CD4-positive, alpha-beta memory T cell (primary cell): ENCODE measurements at regions not wholly inside any gene's neighbourhood (a gene's known extent, or its start where the extent isn't known, plus 50 kb on each side); places are given as distances from the start of the nearest gene placed in this dataset.
"Not testable (repeated sequence)": the region's sequence is repeated elsewhere in the genome, so short reads cannot be mapped to it uniquely, and the experiment has no call there.

Source experiments
- CTCF ChIA-PET: fragments of 350-600 bp; sonication (Branson Sonifier 250); formaldehyde crosslinking; loops from one replicate; lab custom pipeline; 2021; ENCODE audit warnings: inconsistent platforms; ENCODE audit not compliant: partially characterized antibody; lab: Charles Lee
- POLR2A ChIA-PET: fragments of 350-600 bp; sonication (Branson Sonifier 250); formaldehyde crosslinking; loops from one replicate; lab custom pipeline; 2021; ENCODE audit not compliant: partially characterized antibody; lab: Charles Lee
- DNase-seq, 5 donors: peaks; one replicate each; pipeline versions ENCODE4 v3.0.0 to v3.0.0-alpha.2; 2020 to 2022; ENCODE audit warnings: mixed read lengths in 1 of 5
- H3K27ac ChIP-seq: one replicate; pipeline ENCODE4 v1.7.0; 2013; ENCODE audit warnings: low read depth, low read length
- H3K27me3 ChIP-seq: 2 replicates; pipeline ENCODE4 v1.7.0; 2013; ENCODE audit warnings: mild to moderate bottlenecking, low read length, moderate library complexity; ENCODE audit not compliant: insufficient read depth
- H3K36me3 ChIP-seq: 2 replicates; pipeline ENCODE4 v1.7.0; 2013; ENCODE audit warnings: mild to moderate bottlenecking, low read length, moderate library complexity; ENCODE audit not compliant: insufficient read depth
- H3K4me1 ChIP-seq: 2 replicates; pipeline ENCODE4 v1.7.0; 2013; ENCODE audit warnings: mild to moderate bottlenecking, low read length, moderate library complexity; ENCODE audit not compliant: insufficient read depth
- H3K4me3 ChIP-seq, 2 donors: one replicate each; pipeline ENCODE4 v1.7.0; 2013; ENCODE audit warnings: low read length in 2 of 2, mild to moderate bottlenecking in 1 of 2
- H3K9me3 ChIP-seq, 2 donors: one replicate each; pipeline ENCODE4 v1.7.0; 2013; ENCODE audit warnings: low read length in 2 of 2, control low read depth in 1 of 2; ENCODE audit not compliant: control insufficient read depth in 1 of 2
- H3K27ac Mint-ChIP-seq, 7 donors: one replicate each; pipeline ENCODE4 v1.8.0; 2020 to 2021; ENCODE audit warnings: mixed read lengths in 7 of 7, mild to moderate bottlenecking in 6 of 7, inconsistent platforms in 3 of 7, moderate library complexity in 3 of 7
- H3K27me3 Mint-ChIP-seq, 2 donors: one replicate each; pipeline ENCODE4 v1.8.0; 2020 to 2021; ENCODE audit warnings: mixed read lengths in 2 of 2
- H3K36me3 Mint-ChIP-seq, 2 donors: one replicate each; pipeline ENCODE4 v1.8.0; 2020 to 2021; ENCODE audit warnings: mixed read lengths in 2 of 2, inconsistent platforms in 1 of 2, mild to moderate bottlenecking in 1 of 2
- H3K4me1 Mint-ChIP-seq, 4 donors: one replicate each; pipeline ENCODE4 v1.8.0; 2020 to 2021; ENCODE audit warnings: mixed read lengths in 4 of 4, mild to moderate bottlenecking in 1 of 4
- H3K4me3 Mint-ChIP-seq, 8 donors: one replicate each; pipeline ENCODE4 v1.8.0; 2020 to 2021; ENCODE audit warnings: mixed read lengths in 8 of 8, mild to moderate bottlenecking in 7 of 8, moderate library complexity in 6 of 8, inconsistent platforms in 3 of 8
- H3K9me3 Mint-ChIP-seq, 8 donors: one replicate each; pipeline ENCODE4 v1.8.0; 2020 to 2021; ENCODE audit warnings: mixed read lengths in 8 of 8, mild to moderate bottlenecking in 5 of 8, inconsistent platforms in 3 of 8, moderate library complexity in 1 of 8
- intact Hi-C: fragments of 100-400 bp; cut with micrococcal nuclease; formaldehyde crosslinking; loops from one replicate; pipeline ENCODE4 v1.15.1; 2023

DNA sequence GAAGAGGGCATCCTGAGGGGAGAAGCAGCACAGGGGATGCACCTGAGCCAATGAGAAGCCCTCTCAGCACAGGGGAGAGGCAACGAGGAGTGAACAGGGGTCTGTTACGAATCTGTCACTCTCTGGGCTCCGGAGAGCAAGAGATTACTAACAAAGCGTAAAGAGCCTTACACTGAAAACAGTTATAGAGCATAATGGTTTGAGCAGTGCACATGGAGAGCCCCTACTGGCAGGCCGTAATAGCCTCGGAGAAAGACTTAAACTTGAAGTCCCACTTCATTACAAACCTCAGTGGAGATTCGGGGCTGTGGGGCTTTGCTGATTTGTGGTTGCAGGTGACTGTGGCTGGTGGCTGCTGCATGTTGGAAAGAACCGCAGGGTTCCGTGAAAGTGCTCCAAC lies 271.5 kb upstream of the TMC3 start:
- Histone ChIP-seq H3K9me3 (no peaks in the 10 kb centered on the region), H3K27me3 (no peaks in the 10 kb centered on the region), H3K4me3 (no peak overlapping the region), H3K36me3 (no peaks in the 10 kb centered on the region), H3K4me1 (no peaks in the 10 kb centered on the region), H3K27ac (no peak overlapping the region)
- Mint-ChIP-seq H3K9me3 (no peaks in the 10 kb centered on the region), H3K27me3 (peaks cover 2 to 6% of the 10 kb centered on the region in 2 donors), H3K4me1 (no peaks in the 10 kb centered on the region), H3K4me3 (no peak overlapping the region), H3K36me3 (no peaks in the 10 kb centered on the region), H3K27ac (no peak overlapping the region)
- ChIA-PET CTCF (no interaction called here), POLR2A (no interaction called here)
- intact Hi-C loops = no loop called here
- DNase-seq = no peak

DNA sequence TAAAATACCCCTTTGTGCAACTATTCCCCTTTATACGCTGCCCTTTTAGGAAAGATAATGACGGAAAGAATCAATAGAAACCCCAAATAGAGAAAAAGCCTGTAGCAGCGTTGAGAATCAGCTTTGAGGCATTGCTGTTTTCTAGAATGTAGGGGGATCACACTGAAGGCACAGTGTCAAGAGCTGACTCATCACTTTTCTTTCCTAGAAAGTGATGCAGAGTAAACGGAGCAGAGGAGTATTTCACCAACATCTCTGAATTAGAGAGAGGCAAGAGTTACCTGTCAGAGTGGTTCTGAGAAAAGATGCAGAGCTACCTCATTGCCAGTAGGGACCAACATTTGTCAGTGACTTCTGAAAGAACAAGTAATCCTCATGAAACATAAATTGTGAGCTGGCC lies 269.8 kb upstream of the TMC3 start:
- Histone ChIP-seq H3K27me3 (no peaks in the 10 kb centered on the region), H3K4me1 (no peaks in the 10 kb centered on the region), H3K9me3 (no peaks in the 10 kb centered on the region), H3K27ac (no peak overlapping the region), H3K36me3 (no peaks in the 10 kb centered on the region), H3K4me3 (no peak overlapping the region)
- ChIA-PET CTCF (no interaction called here), POLR2A (no interaction called here)
- H3K27ac Mint-ChIP-seq = no peak overlapping the region
- H3K9me3 Mint-ChIP-seq = peaks cover 0 to 4% (median 0%) of the 10 kb centered on the region in 8 donors
- no peak overlapping the region for H3K4me3 Mint-ChIP-seq
- intact Hi-C loops = no loop called here
- H3K36me3 Mint-ChIP-seq = no peaks in the 10 kb centered on the region
- H3K4me1 Mint-ChIP-seq = no peaks in the 10 kb centered on the region
- DNase-seq = no peak
- peaks cover 2 to 6% of the 10 kb centered on the region in 2 donors for H3K27me3 Mint-ChIP-seq

DNA sequence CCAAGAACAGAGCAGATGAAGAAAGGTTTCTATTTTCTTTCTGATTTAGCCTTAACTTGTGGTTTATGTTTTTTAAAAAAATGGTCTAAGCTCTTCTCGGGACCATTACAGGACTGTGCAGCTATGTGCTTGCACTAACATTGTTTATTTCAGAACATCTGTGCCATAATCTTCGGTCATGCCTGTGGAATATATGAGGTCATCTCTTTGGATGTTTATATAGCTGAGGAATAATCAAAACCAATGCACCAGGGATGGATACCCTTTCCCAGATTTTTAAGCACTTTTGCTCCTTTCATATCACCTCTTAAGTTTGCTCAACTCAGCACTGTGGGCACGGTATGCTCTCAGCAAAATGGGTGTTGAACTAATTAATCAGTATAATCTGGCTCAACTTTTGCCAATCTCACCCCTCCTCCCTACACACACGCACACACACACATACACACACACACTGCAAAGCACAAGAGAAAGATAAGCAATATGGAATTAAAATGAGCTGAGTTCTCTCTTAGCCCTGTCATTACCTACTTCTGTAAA lies 268.5 kb upstream of the TMC3 start:
- no peaks in the 10 kb centered on the region for H3K9me3 ChIP-seq
- ChIA-PET POLR2A (no interaction called here), CTCF (no interaction called here)
- H3K27ac ChIP-seq = no peak overlapping the region
- no peaks in the 10 kb centered on the region for H3K4me1 ChIP-seq
- Mint-ChIP-seq H3K27me3 (peaks cover 5 to 6% of the 10 kb centered on the region in 2 donors), H3K27ac (no peak overlapping the region), H3K36me3 (no peaks in the 10 kb centered on the region), H3K4me3 (no peak overlapping the region), H3K4me1 (no peaks in the 10 kb centered on the region), H3K9me3 (peaks cover 0 to 7% (median 0%) of the 10 kb centered on the region in 8 donors)
- DNase-seq = no peak
- H3K27me3 ChIP-seq = no peaks in the 10 kb centered on the region
- intact Hi-C loops = no loop called here
- no peaks in the 10 kb centered on the region for H3K36me3 ChIP-seq
- no peak overlapping the region for H3K4me3 ChIP-seq

DNA sequence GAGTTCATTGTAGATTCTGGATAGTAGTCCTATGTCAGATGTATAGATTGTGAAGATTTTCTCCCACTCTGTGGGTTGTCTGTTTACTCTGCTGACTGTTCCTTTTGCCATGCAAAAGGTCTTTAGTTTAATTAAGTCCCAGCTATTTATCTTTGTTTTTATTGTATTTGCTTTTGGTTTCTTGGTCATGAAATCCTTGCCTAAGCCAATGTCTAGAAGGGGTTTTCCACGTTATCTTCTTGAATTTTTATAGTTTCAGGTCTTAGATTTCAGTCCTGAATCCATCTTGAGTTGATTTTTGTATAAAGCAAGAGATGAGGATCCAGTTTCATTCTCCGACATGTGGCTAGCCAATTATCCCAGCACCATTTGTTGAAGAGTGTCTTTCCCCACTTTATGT lies 262.1 kb upstream of the TMC3 start:
- POLR2A ChIA-PET, H3K4me1 ChIP-seq, H3K27me3 Mint-ChIP-seq, H3K27ac Mint-ChIP-seq, H3K27ac ChIP-seq, CTCF ChIA-PET, H3K36me3 Mint-ChIP-seq, DNase-seq, H3K9me3 Mint-ChIP-seq, H3K4me1 Mint-ChIP-seq, H3K36me3 ChIP-seq, H3K9me3 ChIP-seq, intact Hi-C loops, H3K27me3 ChIP-seq, H3K4me3 ChIP-seq: not testable (repeated sequence)
- peak overlapping the region in 1 of 8 donors; percentile 41 for H3K4me3 Mint-ChIP-seq

DNA sequence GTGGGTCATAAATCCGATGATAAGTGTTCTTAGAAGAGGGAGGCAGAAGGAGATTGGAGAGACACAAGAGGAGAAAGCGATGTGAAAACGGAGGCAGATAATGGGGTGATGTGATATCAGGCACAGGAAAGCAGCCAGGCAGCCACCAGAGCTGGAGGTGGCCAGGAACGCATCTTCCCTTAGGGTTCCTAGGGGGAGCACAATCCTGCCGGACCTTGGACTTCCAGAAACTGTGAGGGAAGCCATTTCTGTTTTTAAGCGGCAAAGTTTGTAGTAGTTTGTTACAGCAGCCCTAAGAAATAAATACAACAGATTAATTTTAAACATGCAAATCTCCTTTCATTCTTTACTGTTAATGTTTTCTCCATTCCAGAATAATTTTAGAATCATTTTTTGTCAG lies 259.9 kb upstream of the TMC3 start:
- Histone ChIP-seq H3K4me3 (no peak overlapping the region), H3K36me3 (no peaks in the 10 kb centered on the region), H3K27me3 (no peaks in the 10 kb centered on the region), H3K9me3 (no peaks in the 10 kb centered on the region), H3K27ac (no peak overlapping the region), H3K4me1 (no peaks in the 10 kb centered on the region)
- peaks cover 3 to 6% of the 10 kb centered on the region in 2 donors for H3K27me3 Mint-ChIP-seq
- CTCF ChIA-PET = no interaction called here
- no peaks in the 10 kb centered on the region for H3K36me3 Mint-ChIP-seq
- no peaks in the 10 kb centered on the region for H3K4me1 Mint-ChIP-seq
- DNase-seq = no peak
- H3K9me3 Mint-ChIP-seq = peaks cover 0 to 4% (median 0%) of the 10 kb centered on the region in 8 donors
- POLR2A ChIA-PET = no interaction called here
- intact Hi-C loops = no loop called here
- no peak overlapping the region for H3K27ac Mint-ChIP-seq
- H3K4me3 Mint-ChIP-seq = no peak overlapping the region

DNA sequence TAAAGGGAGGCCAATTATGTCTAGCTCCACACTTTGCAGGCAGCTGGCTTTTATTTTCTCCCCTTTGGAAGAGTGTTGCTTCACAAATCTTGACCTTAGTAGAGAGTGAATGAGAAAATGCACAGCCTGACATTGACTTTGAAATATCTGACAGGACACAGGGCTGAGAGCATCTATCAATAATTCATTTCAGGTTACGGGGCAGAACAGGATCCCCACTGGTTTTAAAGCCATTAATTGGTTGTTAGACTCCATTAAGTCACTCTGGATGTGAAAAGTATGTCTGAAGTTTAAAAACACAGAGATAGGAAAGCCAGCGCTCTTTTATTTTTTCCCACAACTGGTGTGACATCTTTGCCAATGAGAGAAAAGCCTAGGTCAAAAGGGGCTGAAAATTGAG lies 251.9 kb upstream of the TMC3 start:
- Mint-ChIP-seq H3K36me3 (no peaks in the 10 kb centered on the region), H3K27ac (no peak overlapping the region), H3K9me3 (peaks cover 0 to 13% (median 5%) of the 10 kb centered on the region in 8 donors), H3K4me1 (no peaks in the 10 kb centered on the region), H3K27me3 (peaks cover 6 to 10% of the 10 kb centered on the region in 2 donors), H3K4me3 (no peak overlapping the region)
- H3K4me1 ChIP-seq = no peaks in the 10 kb centered on the region
- ChIA-PET POLR2A (no interaction called here), CTCF (no interaction called here)
- no peak for DNase-seq
- intact Hi-C loops = no loop called here
- no peak overlapping the region for H3K4me3 ChIP-seq
- H3K27ac ChIP-seq = no peak overlapping the region
- no peaks in the 10 kb centered on the region for H3K27me3 ChIP-seq
- H3K36me3 ChIP-seq = no peaks in the 10 kb centered on the region
- no peaks in the 10 kb centered on the region for H3K9me3 ChIP-seq

DNA sequence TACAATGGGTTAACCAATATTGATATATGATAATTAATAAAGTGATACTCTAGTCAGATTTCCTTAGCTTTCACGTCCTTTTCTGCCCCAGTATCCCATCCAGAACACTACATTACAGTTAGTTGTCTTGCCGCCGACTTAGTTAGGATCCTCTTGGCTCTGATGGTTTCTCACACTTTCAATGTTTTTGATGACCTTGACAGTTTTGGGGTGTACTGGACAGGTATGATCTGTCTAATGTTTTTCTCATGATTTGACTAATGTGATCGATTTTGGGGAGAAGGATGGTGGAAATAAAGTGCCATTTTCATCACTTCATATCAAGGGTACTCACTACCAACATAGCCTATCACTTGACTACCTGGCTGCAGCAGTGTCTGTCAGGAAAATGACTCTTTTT lies 245.0 kb upstream of the TMC3 start:
- Mint-ChIP-seq H3K27me3 (peaks cover 0 to 2% of the 10 kb centered on the region in 2 donors), H3K4me3 (no peak overlapping the region), H3K36me3 (no peaks in the 10 kb centered on the region), H3K9me3 (peaks cover 0 to 4% (median 0%) of the 10 kb centered on the region in 8 donors), H3K27ac (no peak overlapping the region), H3K4me1 (no peaks in the 10 kb centered on the region)
- H3K4me3 ChIP-seq = no peak overlapping the region
- no peak overlapping the region for H3K27ac ChIP-seq
- H3K27me3 ChIP-seq = no peaks in the 10 kb centered on the region
- H3K9me3 ChIP-seq = no peaks in the 10 kb centered on the region
- ChIA-PET POLR2A (no interaction called here), CTCF (no interaction called here)
- H3K4me1 ChIP-seq = no peaks in the 10 kb centered on the region
- intact Hi-C loops = no loop called here
- DNase-seq = no peak
- H3K36me3 ChIP-seq = no peaks in the 10 kb centered on the region

DNA sequence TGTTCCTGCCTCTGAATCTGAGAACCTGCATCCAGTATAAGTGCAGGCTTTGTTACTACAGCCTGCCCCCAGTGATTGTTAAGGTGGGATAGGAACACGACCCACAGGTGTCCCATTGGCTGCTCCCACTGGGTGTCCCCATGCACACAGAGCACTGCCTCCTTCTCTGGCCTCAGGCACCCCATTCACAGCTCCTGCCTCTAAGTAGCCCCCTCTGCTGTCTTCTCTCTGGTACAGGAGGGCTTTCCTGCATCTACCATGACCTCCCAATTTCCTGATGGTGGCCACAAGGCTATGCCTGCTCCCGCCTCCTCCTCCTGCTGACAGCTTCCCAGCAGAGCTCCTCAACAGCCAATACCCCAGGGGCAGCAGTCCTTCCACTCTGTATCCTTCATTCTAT lies 238.6 kb upstream of the TMC3 start:
- Histone ChIP-seq H3K4me3 (no peak overlapping the region), H3K4me1 (no peaks in the 10 kb centered on the region), H3K27me3 (no peaks in the 10 kb centered on the region), H3K27ac (no peak overlapping the region), H3K9me3 (no peaks in the 10 kb centered on the region), H3K36me3 (no peaks in the 10 kb centered on the region)
- Mint-ChIP-seq H3K27ac (no peak overlapping the region), H3K4me3 (no peak overlapping the region), H3K4me1 (no peaks in the 10 kb centered on the region), H3K9me3 (no peaks in the 10 kb centered on the region), H3K36me3 (no peaks in the 10 kb centered on the region), H3K27me3 (peaks cover 2 to 9% of the 10 kb centered on the region in 2 donors)
- intact Hi-C loops = no loop called here
- DNase-seq = no peak
- ChIA-PET POLR2A (no interaction called here), CTCF (no interaction called here)
